ENCODE measurements at regions not wholly inside any gene's neighbourhood (a gene's known extent, or its start where the extent isn't known, plus 50 kb on each side); places are given as distances from the start of the nearest gene placed in this dataset.

DNA sequence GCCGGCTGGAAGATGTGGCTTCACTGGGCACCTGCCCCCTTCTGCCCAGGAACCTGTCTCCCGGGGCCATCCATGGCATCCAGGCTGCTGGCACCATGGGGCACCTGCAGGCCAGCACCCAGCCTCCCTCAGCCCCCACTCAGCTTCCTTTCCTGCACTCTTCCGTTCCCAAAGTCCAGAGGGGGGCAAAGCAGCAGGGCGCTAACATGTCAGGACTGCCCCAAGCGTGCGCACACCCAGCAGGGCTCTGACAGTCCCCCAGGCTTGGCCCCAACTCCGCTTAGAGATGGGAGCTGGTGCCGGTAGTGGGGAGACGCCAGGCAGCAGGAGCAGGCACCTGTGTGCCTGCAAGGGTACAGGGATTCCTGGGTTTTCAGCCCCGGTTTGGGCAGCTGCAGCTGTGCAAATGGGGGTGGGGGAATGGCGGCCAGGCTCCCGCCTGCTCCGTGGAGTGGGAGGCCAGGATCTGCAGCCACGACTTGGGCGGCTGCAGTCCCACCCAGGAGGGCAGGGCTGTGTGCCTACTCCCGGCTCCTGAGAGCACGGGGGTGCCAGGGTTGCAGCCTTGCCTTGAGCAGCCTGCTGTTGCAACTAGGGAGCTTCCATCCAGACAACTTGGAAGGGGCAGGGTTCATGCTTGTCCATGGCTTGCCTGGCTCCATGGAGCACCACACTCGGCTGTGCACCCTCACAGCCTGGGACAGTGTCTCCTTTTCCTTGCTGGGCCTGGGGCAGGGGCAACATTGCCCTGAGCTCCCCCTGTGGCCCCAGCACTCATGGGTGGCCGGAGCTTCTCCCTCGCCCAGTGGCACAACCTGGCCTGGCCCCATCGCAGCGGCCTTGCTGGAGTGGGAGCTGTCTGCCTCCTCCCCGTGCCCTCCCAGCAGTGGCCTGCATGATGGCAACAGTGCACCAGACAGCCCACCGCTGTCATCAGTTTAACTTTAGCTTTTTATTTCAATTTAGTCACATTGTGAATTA, 561.1 kb downstream of the MTRR start:
- no peak for TF ChIP-seq EZH2 (IDR thresholded peaks at IDR 0.05; ENCODE audit: borderline replicate concordance, low read length)
- TF ChIP-seq, protein P1, sequence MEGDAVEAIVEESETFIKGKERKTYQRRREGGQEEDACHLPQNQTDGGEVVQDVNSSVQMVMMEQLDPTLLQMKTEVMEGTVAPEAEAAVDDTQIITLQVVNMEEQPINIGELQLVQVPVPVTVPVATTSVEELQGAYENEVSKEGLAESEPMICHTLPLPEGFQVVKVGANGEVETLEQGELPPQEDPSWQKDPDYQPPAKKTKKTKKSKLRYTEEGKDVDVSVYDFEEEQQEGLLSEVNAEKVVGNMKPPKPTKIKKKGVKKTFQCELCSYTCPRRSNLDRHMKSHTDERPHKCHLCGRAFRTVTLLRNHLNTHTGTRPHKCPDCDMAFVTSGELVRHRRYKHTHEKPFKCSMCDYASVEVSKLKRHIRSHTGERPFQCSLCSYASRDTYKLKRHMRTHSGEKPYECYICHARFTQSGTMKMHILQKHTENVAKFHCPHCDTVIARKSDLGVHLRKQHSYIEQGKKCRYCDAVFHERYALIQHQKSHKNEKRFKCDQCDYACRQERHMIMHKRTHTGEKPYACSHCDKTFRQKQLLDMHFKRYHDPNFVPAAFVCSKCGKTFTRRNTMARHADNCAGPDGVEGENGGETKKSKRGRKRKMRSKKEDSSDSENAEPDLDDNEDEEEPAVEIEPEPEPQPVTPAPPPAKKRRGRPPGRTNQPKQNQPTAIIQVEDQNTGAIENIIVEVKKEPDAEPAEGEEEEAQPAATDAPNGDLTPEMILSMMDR (conservative IDR thresholded peaks at IDR 0.05 in 1 of 2, IDR thresholded peaks at IDR 0.05 in 1 of 2; ENCODE audit: extremely low read depth in 1 of 2, insufficient read depth in 1 of 2, low read depth in 1 of 2, low read length in 2 of 2), result no peak
